GM06990 (cell line): ENCODE measurements at regions not wholly inside any gene's neighbourhood (a gene's known extent, or its start where the extent isn't known, plus 50 kb on each side); places are given as distances from the start of the nearest gene placed in this dataset.
A peak's percentile ranks its signal among the peaks of the same experiment; 100 is the strongest.

ENCODE experiments used
- DNase-seq: peaks from one replicate; pipeline ENCODE4 v3.0.0-alpha.2; 2011; ENCODE audit not compliant: insufficient read length; ENCODE audit errors: extremely low read depth
- H3K27me3 ChIP-seq: replicated peaks from 2 replicates; pipeline ENCODE4 v1.6.0; 2011; ENCODE audit warnings: low read length; ENCODE audit not compliant: control insufficient read depth, insufficient read depth
- H3K36me3 ChIP-seq: 2 replicates; pipeline ENCODE4 v1.5.1; 2011; ENCODE audit warnings: low read length; ENCODE audit not compliant: control insufficient read depth, insufficient read depth
- H3K4me3 ChIP-seq: replicated peaks from 2 replicates; pipeline ENCODE4 v1.5.1; 2011; ENCODE audit warnings: low read depth, mild to moderate bottlenecking, control low read depth, low read length
- TF ChIP-seq, protein P1 (sequence below): IDR thresholded peaks from 2 replicates; pipeline ENCODE4 v1.5.1; 2011; ENCODE audit warnings: low read length, control low read depth, mild to moderate bottlenecking, inconsistent platforms; ENCODE audit not compliant: insufficient read depth, poor library complexity, severe bottlenecking

DNA sequence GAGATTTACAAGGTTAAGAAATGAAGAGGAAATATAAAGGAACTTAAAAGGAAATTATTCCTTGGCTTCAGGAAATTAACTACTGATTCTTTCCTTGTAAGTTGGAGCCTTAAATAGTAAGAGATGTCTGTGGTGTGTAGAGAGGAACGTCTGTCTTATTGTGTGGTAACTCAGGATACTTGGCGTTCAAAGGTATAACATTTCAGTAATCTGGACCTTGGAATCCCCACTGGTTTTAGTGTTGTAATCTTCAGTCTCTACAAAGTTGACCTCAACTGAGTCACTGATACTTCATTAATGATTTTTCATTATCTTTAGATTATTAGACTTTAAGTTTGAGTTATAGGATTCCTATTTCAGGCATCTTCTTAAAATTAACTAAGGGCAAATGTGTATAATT, 79.1 kb upstream of the LSM6 start:
- TF ChIP-seq, protein P1, sequence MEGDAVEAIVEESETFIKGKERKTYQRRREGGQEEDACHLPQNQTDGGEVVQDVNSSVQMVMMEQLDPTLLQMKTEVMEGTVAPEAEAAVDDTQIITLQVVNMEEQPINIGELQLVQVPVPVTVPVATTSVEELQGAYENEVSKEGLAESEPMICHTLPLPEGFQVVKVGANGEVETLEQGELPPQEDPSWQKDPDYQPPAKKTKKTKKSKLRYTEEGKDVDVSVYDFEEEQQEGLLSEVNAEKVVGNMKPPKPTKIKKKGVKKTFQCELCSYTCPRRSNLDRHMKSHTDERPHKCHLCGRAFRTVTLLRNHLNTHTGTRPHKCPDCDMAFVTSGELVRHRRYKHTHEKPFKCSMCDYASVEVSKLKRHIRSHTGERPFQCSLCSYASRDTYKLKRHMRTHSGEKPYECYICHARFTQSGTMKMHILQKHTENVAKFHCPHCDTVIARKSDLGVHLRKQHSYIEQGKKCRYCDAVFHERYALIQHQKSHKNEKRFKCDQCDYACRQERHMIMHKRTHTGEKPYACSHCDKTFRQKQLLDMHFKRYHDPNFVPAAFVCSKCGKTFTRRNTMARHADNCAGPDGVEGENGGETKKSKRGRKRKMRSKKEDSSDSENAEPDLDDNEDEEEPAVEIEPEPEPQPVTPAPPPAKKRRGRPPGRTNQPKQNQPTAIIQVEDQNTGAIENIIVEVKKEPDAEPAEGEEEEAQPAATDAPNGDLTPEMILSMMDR = no peak
- no peak overlapping the region for H3K4me3 ChIP-seq
- no peak for DNase-seq
- no peaks in the 10 kb centered on the region for H3K27me3 ChIP-seq
- H3K36me3 ChIP-seq = no peaks in the 10 kb centered on the region

GRCh38 chr4:146095860-146096259, 79.7 kb upstream of the LSM6 start:
- Histone ChIP-seq H3K36me3 (no peaks in the 10 kb centered on the region), H3K27me3 (no peaks in the 10 kb centered on the region), H3K4me3 (no peak overlapping the region)
- TF ChIP-seq, protein P1 = no peak
- no peak for DNase-seq

DNA sequence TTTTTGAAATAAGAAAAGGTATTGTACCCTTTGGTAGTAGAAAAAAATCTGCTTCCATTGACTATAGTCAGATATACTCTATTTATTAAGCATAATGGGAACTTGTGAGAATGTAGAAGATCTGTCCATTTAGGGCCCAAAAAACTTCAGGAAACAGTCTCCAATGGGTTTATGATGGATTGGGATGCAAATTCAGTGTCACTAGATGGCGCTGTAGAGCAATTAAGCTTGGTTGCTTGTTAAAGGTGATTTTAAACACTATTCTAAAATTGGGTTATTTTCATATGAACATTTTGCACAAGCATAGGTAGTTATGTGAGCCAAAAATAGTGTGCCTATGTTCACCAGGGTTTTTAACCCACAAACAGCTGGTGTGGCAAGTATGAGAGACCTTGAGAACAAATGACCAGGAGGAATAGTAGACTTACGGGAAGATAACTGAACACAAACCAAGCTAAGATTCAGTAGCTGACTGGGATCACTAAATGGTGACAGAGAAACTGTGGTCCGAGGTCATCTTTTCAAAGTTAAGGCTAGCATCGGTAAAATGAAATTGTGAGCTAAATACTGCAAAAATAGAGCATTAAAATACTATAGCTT, 80.3 kb upstream of the LSM6 start:
- Histone ChIP-seq H3K36me3 (no peaks in the 10 kb centered on the region), H3K4me3 (no peak overlapping the region), H3K27me3 (no peaks in the 10 kb centered on the region)
- no peak for DNase-seq
- TF ChIP-seq, protein P1 = peak; percentile 69

DNA sequence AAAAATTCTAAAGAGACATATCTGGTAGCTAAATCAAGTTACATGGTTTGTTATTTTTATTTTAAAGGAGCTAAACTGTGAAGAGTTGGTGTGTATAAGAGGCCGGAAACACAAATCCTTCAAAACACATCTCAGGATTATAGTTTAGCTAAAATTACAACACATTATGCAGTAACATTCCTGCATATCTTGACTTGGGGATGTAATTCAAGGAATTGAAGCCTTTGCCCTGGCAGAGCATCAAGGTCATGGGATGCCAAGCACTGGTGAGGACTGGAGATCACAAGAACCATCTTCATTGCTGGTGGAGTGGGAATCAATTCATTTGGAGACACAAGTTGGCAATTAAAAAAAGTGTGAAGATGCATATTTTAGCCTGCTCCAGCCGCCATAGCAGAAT, 86.8 kb upstream of the LSM6 start:
- Histone ChIP-seq H3K4me3 (no peak overlapping the region), H3K27me3 (no peaks in the 10 kb centered on the region), H3K36me3 (no peaks in the 10 kb centered on the region)
- no peak for DNase-seq
- TF ChIP-seq, protein P1 = no peak

- no peaks in the 10 kb centered on the region for H3K27me3 ChIP-seq
- no peak overlapping the region for H3K4me3 ChIP-seq
- no peaks in the 10 kb centered on the region for H3K36me3 ChIP-seq
- DNase-seq = no peak
- TF ChIP-seq, protein P1 = no peak
Measured at GRCh38 chr4:146087856-146088255, 87.7 kb upstream of the LSM6 start.

DNA sequence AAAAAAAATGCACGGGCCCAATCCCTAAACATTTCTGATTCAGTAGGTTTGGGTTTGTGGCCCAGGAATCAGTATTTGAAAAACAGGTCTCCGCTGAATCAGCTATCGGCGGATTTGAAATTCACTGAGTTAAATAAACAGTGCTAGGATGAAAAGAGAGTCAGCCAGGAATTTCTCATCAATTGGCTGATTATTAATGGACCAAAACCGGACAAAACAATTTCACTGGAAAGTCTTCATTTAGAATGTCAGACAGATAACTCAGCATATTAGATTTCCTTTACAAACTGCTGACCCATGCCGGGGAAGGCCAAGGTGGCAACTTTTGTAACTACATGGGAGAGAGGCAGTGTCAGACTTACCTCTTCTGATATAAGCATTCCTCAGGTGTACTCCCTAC, 99.4 kb upstream of the LSM6 start:
- TF ChIP-seq, protein P1 = no peak
- DNase-seq = no peak
- Histone ChIP-seq H3K27me3 (no peaks in the 10 kb centered on the region), H3K36me3 (no peaks in the 10 kb centered on the region), H3K4me3 (no peak overlapping the region)
